T-cell (primary cell): ENCODE measurements at regions not wholly inside any gene's neighbourhood (a gene's known extent, or its start where the extent isn't known, plus 50 kb on each side); places are given as distances from the start of the nearest gene placed in this dataset.

Experiments used
- ATAC-seq, 4 experiments: fragments of 200-7000 bp in 3 of 4; fragments of 150-1000 bp in 1 of 4; cut with Tn5 transposase; replicated peaks in 1 of 4; 1 replicate in 3 of 4; 2 replicates in 1 of 4; pipeline ENCODE4 v1.10.0; 2021; ENCODE audit warnings: moderate library complexity in 3 of 4, mild to moderate bottlenecking in 2 of 4, moderate number of reproducible peaks in 1 of 4
- CTCF ChIA-PET, 2 donors: fragments of 300-600 bp; sonication (Branson Sonifier 250); formaldehyde crosslinking; loops; one replicate each; lab custom pipeline; 2022; ENCODE audit warnings: antibody characterized with exemption in 2 of 2; lab: Charles Lee
- POLR2A ChIA-PET, 2 donors: fragments of 300-600 bp; sonication (Branson Sonifier 250); formaldehyde crosslinking; loops; one replicate each; lab custom pipeline; 2022; ENCODE audit warnings: antibody characterized with exemption in 2 of 2; lab: Charles Lee
- DNase-seq, 35 experiments: peaks; one replicate each; pipeline versions ENCODE4 v3.0.0 to v3.0.0-alpha.2; 2013 to 2023
- H3K27ac ChIP-seq: one replicate; pipeline ENCODE4 v1.5.1; 2013; ENCODE audit warnings: low read length
- H3K27me3 ChIP-seq, 2 experiments: replicated peaks in 1 of 2; 1 replicate in 1 of 2; 2 replicates in 1 of 2; pipeline versions ENCODE4 v1.6.1 to v1.7.0; 2013; ENCODE audit warnings: low read length in 1 of 2, mixed read lengths in 1 of 2; ENCODE audit not compliant: control insufficient read depth in 2 of 2, insufficient read depth in 2 of 2; ENCODE audit errors: extremely low read depth in 1 of 2
- H3K36me3 ChIP-seq, 2 donors: 1 replicate in 1 of 2; 2 replicates in 1 of 2; pipeline versions ENCODE4 v1.6.1 to v1.7.0; 2013; ENCODE audit warnings: low read length in 1 of 2; ENCODE audit not compliant: control insufficient read depth in 2 of 2, insufficient read depth in 1 of 2; ENCODE audit errors: extremely low read depth in 1 of 2
- H3K4me1 ChIP-seq, 2 experiments: 1 replicate in 1 of 2; 2 replicates in 1 of 2; pipeline versions ENCODE4 v1.6.1 to v1.7.0; 2013; ENCODE audit warnings: low read length in 2 of 2, mixed read lengths in 1 of 2; ENCODE audit not compliant: insufficient read depth in 2 of 2, control insufficient read depth in 1 of 2; ENCODE audit errors: extremely low read depth in 1 of 2
- H3K4me3 ChIP-seq, 2 donors: 1 replicate in 1 of 2; 2 replicates in 1 of 2; pipeline versions ENCODE4 v1.5.1 to v1.7.0; 2013; ENCODE audit warnings: mild to moderate bottlenecking in 2 of 2, low read length in 1 of 2, moderate library complexity in 1 of 2; ENCODE audit not compliant: control insufficient read depth in 1 of 2; ENCODE audit errors: extremely low read depth in 1 of 2
- H3K9me3 ChIP-seq: 2 replicates; pipeline ENCODE4 v1.7.0; 2013
- H3K27ac Mint-ChIP-seq, 2 donors: one replicate each; pipeline ENCODE4 v1.8.0; 2020 to 2021; ENCODE audit warnings: mild to moderate bottlenecking in 2 of 2, mixed read lengths in 2 of 2
- H3K27me3 Mint-ChIP-seq, 2 donors: one replicate each; pipeline ENCODE4 v1.8.0; 2021 to 2022; ENCODE audit warnings: mixed read lengths in 2 of 2
- H3K36me3 Mint-ChIP-seq: one replicate; pipeline ENCODE4 v1.8.0; 2021; ENCODE audit warnings: mixed read lengths
- H3K4me1 Mint-ChIP-seq, 3 donors: one replicate each; pipeline ENCODE4 v1.8.0; 2020 to 2022; ENCODE audit warnings: mixed read lengths in 3 of 3, mild to moderate bottlenecking in 1 of 3
- H3K4me3 Mint-ChIP-seq, 3 donors: one replicate each; pipeline ENCODE4 v1.8.0; 2020 to 2022; ENCODE audit warnings: mild to moderate bottlenecking in 3 of 3, mixed read lengths in 3 of 3, moderate library complexity in 3 of 3
- H3K9me3 Mint-ChIP-seq, 3 donors: one replicate each; pipeline ENCODE4 v1.8.0; 2020 to 2022; ENCODE audit warnings: mixed read lengths in 3 of 3
- WGBS: methylation state at CpG from one replicate; pipeline ENCODE4 v1.1.5; 2013; ENCODE audit warnings: missing lambda C conversion rate; ENCODE audit not compliant: insufficient coverage; 5-methylcytosine and 5-hydroxymethylcytosine counted together

DNA sequence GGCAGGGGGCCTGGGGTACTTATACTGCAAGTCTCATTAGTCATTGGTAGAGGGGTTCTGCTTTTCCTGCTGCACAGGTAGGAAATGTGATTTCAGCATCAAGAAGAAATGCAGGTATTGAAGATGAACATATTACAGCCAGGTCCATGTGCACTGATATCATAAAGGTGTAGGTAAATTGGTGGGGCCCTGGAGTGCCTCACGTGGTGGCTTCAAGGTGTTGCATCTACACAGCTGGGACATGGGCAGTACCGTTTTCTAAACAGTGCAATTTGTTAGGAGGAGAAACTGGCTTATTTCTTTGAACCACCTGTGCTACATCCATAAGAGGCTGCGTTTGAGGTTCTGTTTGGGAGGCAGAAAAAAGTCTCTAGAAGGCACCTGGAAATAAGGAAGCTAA lies 618.1 kb upstream of the RBFOX1 start:
- ATAC-seq (no peak), DNase-seq (no peak)
- Mint-ChIP-seq H3K4me3 (no peak overlapping the region), H3K27ac (no peak overlapping the region), H3K27me3 (no peaks in the 10 kb centered on the region), H3K4me1 (no peaks in the 10 kb centered on the region), H3K9me3 (peaks cover 9 to 42% (median 24%) of the 10 kb centered on the region in 3 donors), H3K36me3 (no peaks in the 10 kb centered on the region)
- Histone ChIP-seq H3K27ac (no peak overlapping the region), H3K4me1 (no peaks in the 10 kb centered on the region), H3K9me3 (no peaks in the 10 kb centered on the region), H3K27me3 (no peaks in the 10 kb centered on the region), H3K36me3 (no peaks in the 10 kb centered on the region), H3K4me3 (no peak overlapping the region)
- ChIA-PET POLR2A (no interaction called here), CTCF (no interaction called here)
- WGBS = 27% methylated on average over 2 of the region's 3 CpGs

DNA sequence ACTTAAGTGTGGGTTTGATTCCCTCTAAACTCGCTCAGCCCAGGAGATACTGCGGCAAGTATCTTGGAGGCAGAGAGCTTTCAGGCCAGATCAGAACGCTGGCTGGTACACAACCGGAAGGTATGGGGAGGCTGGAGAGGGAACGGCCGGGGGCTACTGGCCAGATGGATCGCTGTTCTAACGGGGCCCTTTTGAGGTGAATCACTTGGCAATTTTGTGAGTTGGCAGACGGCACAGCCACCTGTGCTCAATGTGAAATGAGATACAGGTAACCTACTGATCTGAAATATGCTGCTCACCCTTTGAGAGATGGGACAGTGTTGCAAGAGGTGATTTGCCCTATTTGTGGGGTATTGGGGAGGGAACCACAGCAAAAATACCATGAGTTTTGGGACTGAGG lies 622.9 kb upstream of the RBFOX1 start:
- Mint-ChIP-seq H3K4me3 (no peak overlapping the region), H3K27me3 (no peaks in the 10 kb centered on the region), H3K4me1 (no peaks in the 10 kb centered on the region), H3K36me3 (no peaks in the 10 kb centered on the region), H3K9me3 (peaks cover 11 to 38% (median 20%) of the 10 kb centered on the region in 3 donors), H3K27ac (no peak overlapping the region)
- WGBS = 86% methylated on average over 9 of the region's 9 CpGs
- Histone ChIP-seq H3K27ac (no peak overlapping the region), H3K36me3 (no peaks in the 10 kb centered on the region), H3K27me3 (no peaks in the 10 kb centered on the region), H3K4me3 (no peak overlapping the region), H3K4me1 (no peaks in the 10 kb centered on the region), H3K9me3 (no peaks in the 10 kb centered on the region)
- CTCF ChIA-PET = no interaction called here
- DNase-seq (no peak), ATAC-seq (no peak)
- POLR2A ChIA-PET = no interaction called here

DNA sequence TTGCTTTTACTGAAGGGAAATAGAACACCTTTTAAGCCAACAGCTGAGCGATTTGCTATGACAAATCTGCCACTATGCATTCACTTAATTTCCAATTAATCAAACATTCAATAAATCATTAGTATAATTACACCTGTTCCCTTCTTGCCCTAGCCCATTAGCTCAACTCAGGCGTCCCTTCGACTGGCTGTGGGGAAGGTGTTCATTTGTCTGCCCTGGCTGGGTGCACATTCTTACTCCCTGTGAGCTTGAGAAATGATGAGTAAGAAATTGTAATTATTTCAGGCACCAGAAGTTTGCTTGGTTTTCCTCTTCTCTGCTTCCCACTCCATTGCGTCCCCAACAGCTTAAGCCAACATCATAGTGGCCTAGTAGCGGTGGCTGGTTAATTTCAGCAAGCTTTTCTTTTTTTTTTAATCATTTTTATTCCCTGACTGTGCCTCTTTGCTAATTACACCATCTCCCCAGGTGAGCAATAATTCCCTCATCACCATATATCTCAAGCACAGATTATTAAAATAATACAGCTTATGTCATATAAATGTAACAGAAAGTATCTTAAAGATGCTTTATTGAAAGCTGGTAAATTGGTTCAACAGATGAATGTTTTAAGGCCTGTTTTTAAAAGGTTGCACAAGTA lies 623.9 kb upstream of the RBFOX1 start:
- no peaks in the 10 kb centered on the region for H3K9me3 ChIP-seq
- ChIA-PET CTCF (no interaction called here), POLR2A (no interaction called here)
- WGBS = no CpG with 5 or more reads among the region's 5 CpGs
- no peaks in the 10 kb centered on the region for H3K27me3 ChIP-seq
- H3K4me1 Mint-ChIP-seq = no peaks in the 10 kb centered on the region
- H3K27ac Mint-ChIP-seq = no peak overlapping the region
- no peak overlapping the region for H3K27ac ChIP-seq
- H3K9me3 Mint-ChIP-seq = peaks cover 11 to 38% (median 20%) of the 10 kb centered on the region in 3 donors
- no peak overlapping the region for H3K4me3 Mint-ChIP-seq
- no peaks in the 10 kb centered on the region for H3K36me3 ChIP-seq
- DNase-seq = no peak
- no peaks in the 10 kb centered on the region for H3K4me1 ChIP-seq
- no peaks in the 10 kb centered on the region for H3K36me3 Mint-ChIP-seq
- no peak for ATAC-seq
- H3K27me3 Mint-ChIP-seq = no peaks in the 10 kb centered on the region
- H3K4me3 ChIP-seq = no peak overlapping the region

DNA sequence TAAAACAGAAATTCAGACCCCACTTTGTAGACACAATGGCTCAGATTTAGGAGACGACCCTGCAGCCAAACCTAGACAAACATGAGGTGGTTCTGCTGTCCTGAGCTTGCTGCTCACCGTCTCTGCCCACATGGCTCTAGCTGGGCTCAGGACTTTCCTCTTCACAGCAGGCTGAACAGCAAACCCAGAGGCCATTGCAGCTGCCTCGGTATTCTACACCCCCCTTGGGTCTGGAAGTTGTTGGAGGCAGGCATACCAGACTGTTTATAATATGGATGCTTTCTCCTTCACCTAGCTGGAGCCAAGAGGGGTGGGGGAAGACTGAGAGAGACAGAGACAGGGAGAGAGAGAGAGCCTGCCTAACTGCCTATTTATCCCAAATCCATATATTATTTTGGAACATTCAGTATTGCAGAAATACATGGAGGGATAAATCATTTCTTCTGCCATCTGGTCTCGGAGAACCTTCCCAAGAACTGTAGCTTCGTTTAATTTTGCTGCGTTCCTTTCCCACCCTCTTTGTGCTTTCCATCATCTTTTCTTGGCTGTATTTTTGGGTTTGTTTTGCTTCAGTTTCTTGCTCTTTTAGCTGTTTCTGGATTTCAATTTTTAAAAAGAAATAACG lies 628.2 kb upstream of the RBFOX1 start:
- Histone ChIP-seq H3K27me3 (no peaks in the 10 kb centered on the region), H3K9me3 (no peaks in the 10 kb centered on the region), H3K36me3 (no peaks in the 10 kb centered on the region), H3K4me1 (no peaks in the 10 kb centered on the region), H3K27ac (no peak overlapping the region), H3K4me3 (no peak overlapping the region)
- Mint-ChIP-seq H3K4me3 (no peak overlapping the region), H3K9me3 (peaks cover 8 to 31% (median 17%) of the 10 kb centered on the region in 3 donors), H3K27ac (no peak overlapping the region), H3K27me3 (no peaks in the 10 kb centered on the region), H3K36me3 (no peaks in the 10 kb centered on the region), H3K4me1 (no peaks in the 10 kb centered on the region)
- no peak for ATAC-seq
- POLR2A ChIA-PET = no interaction called here
- DNase-seq = no peak
- CTCF ChIA-PET = interaction anchor here in 1 of 2 donors (0.6 kb wide), 1 partner anchor 316 kb away, joined by 8 read pairs; no protein-coding TSS in a partner anchor
- WGBS = 62% methylated on average over 2 of the region's 7 CpGs

DNA sequence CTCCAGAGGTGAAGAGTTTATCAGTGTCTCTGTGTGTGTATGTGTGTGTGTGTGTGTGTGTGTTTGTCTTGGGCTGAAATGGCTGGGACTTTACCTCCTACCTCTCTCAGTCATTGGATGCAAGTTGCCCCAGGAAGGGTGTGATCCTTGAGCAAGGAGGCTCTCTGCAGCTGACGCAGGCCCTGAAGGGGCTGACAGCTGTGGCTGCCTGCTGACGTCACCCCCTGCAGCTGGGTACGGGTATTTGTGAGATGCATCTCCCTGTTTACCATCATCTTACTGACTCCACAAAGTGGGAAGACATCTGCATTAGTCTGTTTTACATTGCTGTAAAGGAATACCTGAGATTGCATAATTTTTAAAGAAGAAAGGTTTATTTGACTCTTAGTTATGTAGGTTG lies 631.5 kb upstream of the RBFOX1 start:
- H3K27ac Mint-ChIP-seq = no peak overlapping the region
- H3K36me3 Mint-ChIP-seq = no peaks in the 10 kb centered on the region

DNA sequence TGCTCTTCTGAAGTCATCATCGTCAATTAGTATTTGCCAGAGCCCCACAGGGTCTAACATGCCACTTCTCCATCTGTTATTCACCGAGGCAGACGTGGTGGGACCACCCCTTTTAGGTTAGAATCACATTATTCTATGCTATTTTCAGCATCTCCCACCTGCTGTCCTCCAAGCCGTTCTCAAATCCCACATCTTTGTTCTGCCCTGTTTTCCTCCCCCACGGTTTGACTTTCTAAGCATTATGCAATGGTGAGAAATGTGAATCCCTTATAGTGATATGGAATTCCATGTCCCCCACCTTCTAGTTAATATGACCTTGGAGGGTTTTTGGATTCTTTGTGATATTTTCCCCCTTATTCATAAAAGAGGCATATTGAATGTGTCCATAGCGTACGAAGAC lies 634.1 kb upstream of the RBFOX1 start:
- H3K4me1 ChIP-seq = no peaks in the 10 kb centered on the region
- DNase-seq (no peak), ATAC-seq (no peak)
- no peaks in the 10 kb centered on the region for H3K9me3 ChIP-seq
- H3K27ac ChIP-seq = no peak overlapping the region
- Mint-ChIP-seq H3K4me3 (no peak overlapping the region), H3K9me3 (peaks cover 6 to 28% (median 12%) of the 10 kb centered on the region in 3 donors), H3K27ac (no peak overlapping the region), H3K27me3 (no peaks in the 10 kb centered on the region), H3K36me3 (no peaks in the 10 kb centered on the region), H3K4me1 (no peaks in the 10 kb centered on the region)
- ChIA-PET CTCF (no interaction called here), POLR2A (no interaction called here)
- H3K27me3 ChIP-seq = no peaks in the 10 kb centered on the region
- no peaks in the 10 kb centered on the region for H3K36me3 ChIP-seq
- no peak overlapping the region for H3K4me3 ChIP-seq
- WGBS = 50% methylated on average over 3 of the region's 7 CpGs

More for the DNA sequence above, 631.5 kb upstream of the RBFOX1 start:
- Histone ChIP-seq H3K27me3 (no peaks in the 10 kb centered on the region), H3K4me3 (no peak overlapping the region), H3K27ac (no peak overlapping the region), H3K9me3 (no peaks in the 10 kb centered on the region), H3K4me1 (no peaks in the 10 kb centered on the region), H3K36me3 (no peaks in the 10 kb centered on the region)
- no peaks in the 10 kb centered on the region for H3K27me3 Mint-ChIP-seq
- no peak for DNase-seq
- peaks cover 6 to 36% (median 15%) of the 10 kb centered on the region in 3 donors for H3K9me3 Mint-ChIP-seq
- no CpG with 5 or more reads among the region's 3 CpGs for WGBS
- no peak for ATAC-seq
- no peak overlapping the region for H3K4me3 Mint-ChIP-seq
- H3K4me1 Mint-ChIP-seq = no peaks in the 10 kb centered on the region
- ChIA-PET POLR2A (no interaction called here), CTCF (no interaction called here)
